GM18511 (cell line): ENCODE measurements at regions not wholly inside any gene's neighbourhood (a gene's known extent, or its start where the extent isn't known, plus 50 kb on each side); places are given as distances from the start of the nearest gene placed in this dataset.

ENCODE experiments used
- ATAC-seq: cut with Tn5 transposase; IDR thresholded peaks from one replicate; pipeline ENCODE4 v1.9.1; 2021; ENCODE audit warnings: mild to moderate bottlenecking, moderate library complexity; ENCODE audit not compliant: unreplicated experiment

DNA sequence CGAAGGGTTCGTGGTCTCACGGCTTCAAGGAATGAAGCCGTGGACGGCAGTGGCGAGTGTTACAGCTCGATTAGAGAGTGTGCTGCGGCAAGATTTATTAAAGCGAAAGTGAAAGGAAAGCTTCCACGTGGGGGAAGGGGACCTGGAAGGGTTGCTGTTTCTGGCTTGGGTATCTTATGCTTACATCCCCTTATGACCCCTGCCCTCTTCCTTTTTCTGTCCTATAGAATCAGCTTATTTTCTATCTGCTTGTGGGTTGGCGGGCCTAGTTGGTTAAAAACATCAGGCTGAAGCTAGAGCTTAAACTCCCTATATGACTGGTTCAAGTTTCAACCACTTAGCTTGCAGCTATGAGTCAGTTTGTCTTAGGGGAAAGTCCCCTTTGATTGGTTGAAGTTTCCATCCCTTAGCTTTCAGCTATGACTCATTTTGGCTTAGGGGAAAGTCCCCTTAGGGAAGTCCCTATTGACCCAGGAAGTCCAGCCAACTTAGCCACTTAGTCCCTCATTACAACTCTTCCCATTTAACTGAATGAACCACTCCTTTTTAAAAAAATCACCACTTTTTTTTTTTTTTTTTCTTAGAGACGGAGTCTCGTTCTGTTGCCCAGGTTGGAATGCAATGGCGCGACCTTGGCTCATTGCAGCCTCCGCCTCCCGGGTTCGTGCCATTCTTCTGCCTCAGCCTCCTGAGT lies 1494.7 kb upstream of the TMEM132C start:
- ATAC-seq: peak; percentile 82

- ATAC-seq: no peak
These were observed 1494.0 kb upstream of the TMEM132C start for GRCh38 chr12:126773012-126773411.

DNA sequence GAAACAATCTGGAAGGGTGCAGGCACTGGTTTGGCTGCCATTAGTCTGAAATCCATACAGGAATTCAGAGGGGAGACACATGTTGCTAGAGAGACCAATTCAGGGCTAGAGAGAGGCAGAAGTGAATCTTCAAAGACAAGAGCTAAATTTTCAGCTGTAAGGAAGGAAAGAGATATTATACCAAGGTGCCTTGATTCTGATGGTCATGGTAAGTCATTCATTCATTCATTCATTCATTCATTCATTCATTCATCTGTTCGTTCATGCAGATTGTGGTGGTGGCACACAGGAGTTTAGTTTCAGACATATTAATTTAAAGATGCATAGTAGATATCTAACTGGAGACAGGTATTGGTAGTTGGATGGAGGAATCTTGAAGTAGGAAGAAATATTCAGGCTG lies 1493.5 kb upstream of the TMEM132C start:
- ATAC-seq: no peak

DNA sequence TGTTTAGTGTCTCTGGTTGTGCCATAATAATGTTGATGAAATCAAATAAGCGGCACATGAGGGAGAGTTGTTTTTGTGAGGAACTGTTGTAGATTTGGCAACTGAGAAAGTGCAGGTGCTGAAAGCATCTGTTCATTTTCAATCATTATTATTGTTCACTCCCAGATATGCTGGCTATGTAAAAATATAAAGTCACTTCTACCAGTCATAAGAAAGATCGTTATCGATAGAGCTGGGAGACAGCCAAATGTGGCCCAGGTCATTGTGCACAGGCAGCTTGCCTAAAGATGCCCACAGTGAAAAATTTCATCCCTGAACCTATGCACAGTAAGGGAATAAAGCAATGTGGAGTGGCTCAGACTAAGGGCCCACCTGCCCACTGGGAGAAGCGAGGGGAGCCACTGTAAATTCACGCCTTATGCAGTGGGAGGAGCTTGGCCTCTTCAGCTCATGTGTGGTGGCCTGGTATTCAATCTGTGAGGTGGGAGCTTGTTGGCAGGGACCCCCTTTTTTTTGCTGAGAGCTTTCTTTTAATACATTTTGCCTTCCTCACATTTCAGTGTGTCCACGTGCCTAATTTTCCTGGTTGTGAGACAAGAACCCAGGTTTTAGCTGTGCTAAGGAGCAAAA lies 1490.8 kb upstream of the TMEM132C start:
- ATAC-seq: no peak

- no peak for ATAC-seq
These were observed 1486.6 kb upstream of the TMEM132C start for GRCh38 chr12:126780343-126780742.

DNA sequence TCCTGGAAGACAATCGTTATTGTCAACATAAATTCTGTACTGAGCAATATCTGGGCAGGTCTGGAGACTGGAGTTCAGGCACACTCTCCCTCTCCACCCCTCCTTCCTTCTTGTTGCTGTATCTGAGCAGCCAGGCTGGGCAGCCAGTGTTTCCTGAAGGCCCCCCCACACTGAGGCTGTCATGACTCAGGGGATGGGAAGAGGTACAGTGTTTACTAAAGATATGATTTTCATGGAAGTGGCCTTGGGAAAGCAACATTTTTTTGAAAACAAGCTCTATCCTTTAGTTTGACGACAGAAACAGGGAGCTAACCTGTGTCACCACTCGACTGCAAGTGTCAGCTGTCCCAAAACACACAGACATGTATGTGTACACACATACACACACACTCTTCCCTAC lies 1485.4 kb upstream of the TMEM132C start:
- ATAC-seq: no peak

DNA sequence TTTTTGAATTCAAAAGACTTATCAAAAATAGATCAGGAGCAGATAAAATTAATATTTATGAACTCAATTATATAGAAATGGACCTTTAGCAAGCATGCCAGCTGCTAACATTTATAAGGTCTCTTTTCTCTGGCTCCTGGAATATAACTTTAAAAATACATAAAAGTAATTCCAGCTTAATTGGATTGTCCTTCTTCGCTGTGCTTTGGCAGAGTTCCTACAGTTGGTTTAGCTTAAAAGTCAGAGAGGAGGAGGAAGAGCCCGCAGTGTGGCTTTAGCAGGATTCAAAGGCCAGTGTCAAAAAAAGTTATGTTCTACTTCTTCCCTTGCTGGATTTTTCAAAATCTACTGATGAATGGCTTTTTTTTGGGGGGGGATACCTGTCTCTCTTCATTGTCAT lies 1484.9 kb upstream of the TMEM132C start:
- ATAC-seq: no peak

GRCh38 chr12:126784328-126784921 lies 1482.5 kb upstream of the TMEM132C start:
- ATAC-seq: no peak

DNA sequence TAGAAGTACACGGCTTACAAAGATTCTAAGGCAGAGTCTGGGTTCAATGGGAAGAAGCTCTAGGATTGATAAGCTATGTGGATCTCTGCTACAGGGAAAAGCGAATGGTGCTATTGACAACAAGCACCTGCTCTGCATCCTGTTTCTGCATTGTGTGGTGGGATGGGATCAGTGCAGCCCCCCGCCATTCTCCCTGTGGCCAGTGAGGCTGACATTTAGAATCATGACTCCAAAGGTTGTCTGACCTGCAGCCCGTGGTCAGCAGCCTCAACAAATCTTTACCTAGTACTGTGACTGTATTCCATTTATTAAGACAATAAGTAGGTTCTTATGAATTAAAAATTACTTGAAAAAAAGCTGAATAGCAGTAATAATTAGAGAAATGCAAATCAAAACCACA lies 1477.0 kb upstream of the TMEM132C start:
- ATAC-seq: no peak

GRCh38 chr12:126791122-126791521 lies 1475.8 kb upstream of the TMEM132C start:
- ATAC-seq: no peak

DNA sequence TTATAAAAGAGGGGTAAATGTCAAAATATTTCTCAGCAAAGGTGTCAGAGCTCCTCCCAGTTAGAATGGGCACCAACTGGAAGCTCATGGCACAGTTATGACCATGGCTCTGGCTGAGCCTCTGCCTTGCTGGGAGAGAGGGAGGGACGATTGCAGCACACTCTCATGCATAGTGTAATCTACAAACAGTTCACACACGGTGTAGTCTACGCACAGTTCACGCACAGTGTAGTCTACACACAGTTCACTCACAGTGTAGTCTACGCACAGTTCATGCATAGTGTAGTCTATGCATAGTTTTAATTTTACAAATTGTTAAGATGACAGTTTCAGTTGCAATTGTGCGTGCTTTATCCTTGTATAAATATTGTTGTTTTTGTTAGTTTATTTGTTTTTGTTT lies 1474.6 kb upstream of the TMEM132C start:
- no peak for ATAC-seq

GRCh38 chr12:126797525-126797924 lies 1469.4 kb upstream of the TMEM132C start:
- ATAC-seq: no peak

DNA sequence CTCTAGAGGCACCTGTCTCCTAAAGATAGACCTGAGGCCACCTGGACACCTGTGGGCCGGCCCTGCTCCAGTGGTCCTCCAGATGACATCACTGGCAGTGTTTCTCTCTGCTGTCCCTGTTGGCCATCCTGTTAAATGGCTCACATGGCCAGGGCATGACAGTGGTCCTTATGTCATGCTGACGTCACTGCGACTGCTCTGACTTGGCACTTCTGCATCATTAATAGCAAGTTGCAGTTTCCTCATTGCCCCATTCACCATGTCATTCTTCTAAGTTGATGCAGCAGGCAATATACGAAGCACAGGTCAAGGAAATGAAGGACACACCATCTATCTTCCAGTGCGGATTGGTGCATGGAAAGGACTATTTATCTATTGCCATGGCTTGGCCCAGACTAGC lies 1468.5 kb upstream of the TMEM132C start:
- no peak for ATAC-seq

DNA sequence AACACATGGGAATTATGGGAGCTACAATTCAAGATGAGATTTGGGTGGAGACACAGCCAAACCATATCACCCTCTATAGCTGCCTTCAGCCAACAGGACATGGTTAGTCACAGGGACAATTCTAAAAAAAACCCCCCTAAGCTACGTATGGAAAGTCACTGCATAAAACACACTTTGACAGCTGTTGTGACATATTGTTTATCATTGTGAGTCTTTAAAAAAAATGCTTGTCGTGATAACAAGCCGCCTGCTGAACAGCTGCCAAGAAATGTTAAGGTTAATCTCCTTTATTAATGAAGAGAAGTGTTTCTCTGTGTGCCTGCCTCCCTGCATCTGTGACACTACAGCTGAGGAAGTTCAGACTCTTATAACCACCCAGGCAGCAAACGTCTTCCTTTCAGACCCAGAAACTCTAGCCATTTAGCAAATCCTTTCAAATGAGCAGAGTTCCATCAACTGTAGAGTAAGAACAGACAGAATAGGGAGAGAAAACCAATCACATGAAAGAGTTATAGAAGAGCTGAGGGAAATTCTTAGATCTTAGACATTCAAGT lies 1459.6 kb upstream of the TMEM132C start:
- ATAC-seq: no peak

DNA sequence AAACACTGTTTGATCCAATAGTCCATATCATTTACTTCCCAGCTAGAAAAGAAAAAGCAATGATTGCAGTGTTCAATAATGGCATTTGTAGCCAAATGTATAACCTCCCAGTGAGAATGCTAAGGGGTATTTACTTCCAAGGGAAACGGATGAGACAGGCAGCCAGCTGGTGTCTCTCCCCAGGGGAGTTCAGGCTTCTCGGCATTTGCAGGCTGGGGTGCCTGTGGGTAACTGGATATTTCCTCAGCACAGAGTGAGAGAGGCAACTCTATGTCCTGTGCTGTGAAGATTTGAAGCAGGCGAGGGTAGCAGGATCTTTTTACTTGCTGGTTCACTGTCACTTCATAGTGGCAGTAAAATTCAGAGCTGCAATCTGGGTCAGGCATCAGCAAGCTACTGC lies 1455.6 kb upstream of the TMEM132C start:
- ATAC-seq: no peak

GRCh38 chr12:126819554-126819953 lies 1447.4 kb upstream of the TMEM132C start:
- ATAC-seq: no peak

DNA sequence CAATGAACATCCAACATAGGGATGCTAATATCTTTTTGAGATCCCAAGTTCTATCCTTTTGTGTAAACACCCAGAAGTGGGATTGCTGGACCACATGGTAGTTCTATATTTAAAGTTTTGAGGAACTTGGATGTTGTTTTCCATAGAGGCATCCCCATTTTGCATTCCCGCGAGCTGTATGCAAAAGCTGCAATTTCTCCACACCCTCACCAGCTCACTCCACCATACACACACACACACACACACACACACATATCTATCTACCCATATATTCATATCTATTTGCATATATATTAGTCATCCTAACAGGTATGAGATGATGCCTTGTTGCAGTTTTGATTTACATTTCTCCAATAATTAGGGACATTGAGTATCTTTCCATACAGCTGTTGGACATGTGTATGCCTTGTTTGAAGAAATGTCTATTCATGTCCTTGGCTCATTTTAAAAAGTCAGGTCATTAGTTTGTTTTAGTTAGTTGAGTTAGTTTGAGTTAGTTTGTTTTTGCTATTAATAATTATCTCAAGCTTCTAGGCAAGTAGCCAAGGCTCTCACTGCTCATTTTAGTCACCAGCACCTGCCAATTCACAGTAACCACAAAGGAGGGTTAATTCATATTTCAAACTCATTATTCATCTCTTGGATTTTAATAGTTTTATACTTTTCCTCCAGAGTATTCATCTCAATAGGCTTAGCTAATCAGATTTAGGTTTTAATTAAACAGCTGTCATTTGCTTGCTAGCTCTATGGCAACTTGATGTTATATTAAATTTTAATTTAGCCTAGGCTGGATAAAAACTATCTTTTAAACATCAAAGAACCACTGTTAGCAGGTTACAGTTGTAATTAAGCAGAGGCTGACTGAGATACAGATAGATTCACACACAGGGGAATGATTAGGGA lies 1435.9 kb upstream of the TMEM132C start:
- no peak for ATAC-seq

DNA sequence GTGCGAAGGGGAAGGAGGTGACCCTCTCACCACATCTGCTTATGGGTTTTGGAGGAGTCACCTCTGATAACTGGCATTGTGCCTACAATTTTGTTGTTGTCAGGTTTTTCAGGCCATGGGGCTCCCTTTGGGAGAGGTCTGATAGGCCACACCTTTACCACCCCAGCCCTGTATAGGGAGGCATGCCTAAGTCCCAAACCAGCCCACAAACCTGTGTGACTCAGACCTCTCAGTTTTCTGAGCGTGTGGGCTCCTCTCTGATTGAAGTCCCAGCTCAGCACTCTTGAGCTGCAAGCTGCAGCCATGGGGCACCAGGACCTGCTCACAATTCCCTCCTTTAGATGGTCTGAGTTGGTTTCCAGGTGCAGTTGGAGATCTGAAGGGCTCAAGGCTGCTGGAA lies 1429.3 kb upstream of the TMEM132C start:
- no peak for ATAC-seq

- no peak for ATAC-seq
These were observed 1422.9 kb upstream of the TMEM132C start for GRCh38 chr12:126843915-126844669.

DNA sequence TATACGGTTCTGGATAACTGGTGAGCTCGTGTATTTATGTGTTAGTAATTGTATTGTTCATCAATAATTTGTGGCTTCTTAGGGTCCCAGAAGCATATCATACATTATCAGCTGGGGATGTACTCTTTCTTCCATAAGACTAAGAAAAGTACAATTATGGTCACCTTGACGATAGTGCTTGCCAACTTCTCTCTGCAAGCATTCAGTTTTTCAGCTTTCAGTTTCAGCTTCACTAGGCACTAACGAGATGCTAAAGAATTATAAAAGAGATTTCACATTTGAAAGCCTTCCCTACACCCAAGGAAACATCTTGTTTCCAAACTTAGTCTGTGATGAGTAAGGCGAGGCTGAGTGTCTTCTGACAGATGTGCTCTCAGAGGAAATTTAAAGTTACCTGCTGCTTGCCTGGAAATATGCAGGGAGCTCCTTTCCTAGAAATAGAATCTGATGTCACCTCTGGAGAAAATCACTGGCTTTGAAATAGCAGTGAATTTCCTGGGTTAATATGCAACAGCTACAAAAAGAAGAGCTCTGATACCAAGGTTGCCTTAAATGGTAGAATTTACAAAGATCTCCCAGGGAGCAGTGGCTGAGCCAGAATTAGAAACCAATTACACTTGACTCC lies 1419.9 kb upstream of the TMEM132C start:
- ATAC-seq: no peak
